Left ventricle myocardium superior (tissue), 1 donor: ENCODE measurements at regions not wholly inside any gene's neighbourhood (a gene's known extent, or its start where the extent isn't known, plus 50 kb on each side); places are given as distances from the start of the nearest gene placed in this dataset.

Experiments
- ATAC-seq: fragments of 200-7000 bp; cut with Tn5 transposase; one replicate; pipeline ENCODE4 v1.9.1; 2020; ENCODE audit warnings: mild to moderate bottlenecking, moderate library complexity
- DNase-seq: peaks from one replicate; pipeline ENCODE4 v3.0.0-alpha.2; 2020
- intact Hi-C: fragments of 100-400 bp; cut with micrococcal nuclease; formaldehyde crosslinking; loops from one replicate; pipeline ENCODE4 v1.11.0; 2022
- donor health status: DM: no; HTN: yes; CAD: no; lungs with severe emphysema.

DNA sequence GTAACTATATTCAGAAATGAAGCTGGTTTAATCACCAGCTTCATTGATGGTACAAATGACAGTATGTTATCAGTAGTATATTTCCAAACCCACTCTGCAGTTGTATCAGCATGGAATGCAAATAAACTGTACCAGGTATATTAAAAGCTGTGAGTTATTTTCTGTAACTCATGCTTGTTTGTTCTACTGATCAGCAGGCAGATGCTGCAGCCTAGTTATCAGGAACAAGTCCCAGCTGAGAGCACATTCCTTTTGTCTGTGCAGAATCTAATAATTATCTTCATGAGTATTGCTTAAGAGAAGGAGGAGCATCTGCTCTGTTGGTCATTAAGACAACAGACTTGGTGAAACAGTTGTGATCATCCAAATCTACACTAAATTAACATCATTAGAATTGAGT is 1331.1 kb downstream of the MRPL39 start:
- DNase-seq, result no peak
- no peak for ATAC-seq
- intact Hi-C loops, result no loop called here

- DNase-seq, result no peak
- ATAC-seq, result no peak
Measured at GRCh38 chr21:24275616-24276015, 1331.7 kb downstream of the MRPL39 start.

DNA sequence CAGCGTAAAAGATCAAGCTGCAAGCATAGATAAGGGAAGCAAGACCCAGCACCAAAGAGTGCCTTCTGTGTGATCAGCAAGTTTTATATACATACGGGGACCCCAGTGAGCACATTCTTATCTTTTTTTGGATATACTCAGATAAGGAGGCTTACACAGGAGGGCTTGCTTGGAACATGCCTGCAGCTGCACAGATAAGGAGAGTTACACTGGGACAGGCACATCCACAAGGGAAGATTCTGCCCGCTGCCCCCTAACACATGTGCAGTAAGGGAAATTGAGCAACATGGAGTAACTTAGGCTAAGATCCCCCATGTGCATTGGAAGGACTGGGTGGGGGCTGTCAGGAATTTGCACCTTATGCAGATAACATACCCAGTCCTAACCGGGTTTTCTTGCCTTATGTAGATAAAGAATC is 1334.8 kb downstream of the MRPL39 start:
- DNase-seq (no peak), ATAC-seq (no peak)
- intact Hi-C loops, result no loop called here

More at GRCh38 chr21:24275616-24276015, 1331.7 kb downstream of the MRPL39 start:
- intact Hi-C loops, result no loop called here

DNA sequence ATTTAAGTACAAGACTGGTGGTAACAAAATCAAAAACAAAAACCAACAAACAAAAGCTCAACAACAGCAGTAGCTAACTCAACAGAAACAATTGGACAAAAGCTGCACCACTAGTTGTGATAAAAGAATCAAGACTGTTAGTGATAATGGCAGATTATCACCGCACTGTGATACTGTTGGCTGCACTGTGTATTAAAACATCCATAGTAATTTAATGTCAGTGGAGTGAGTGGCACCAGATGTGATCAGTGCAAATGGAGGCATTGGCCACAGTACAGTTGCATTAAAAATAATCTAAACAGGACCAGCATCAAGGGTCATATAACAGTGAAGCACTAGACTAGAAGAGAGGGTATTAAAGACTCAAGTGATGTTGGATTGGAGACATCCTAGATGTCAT is 1341.3 kb downstream of the MRPL39 start:
- intact Hi-C loops, result no loop called here
- no peak for ATAC-seq
- DNase-seq, result no peak

- ATAC-seq, result no peak
- DNase-seq, result no peak
- intact Hi-C loops, result no loop called here
Measured at GRCh38 chr21:24260751-24261150, 1346.5 kb downstream of the MRPL39 start.

- no peak for ATAC-seq
- DNase-seq, result no peak
- intact Hi-C loops, result no loop called here
Measured at GRCh38 chr21:24259241-24259640, 1348.0 kb downstream of the MRPL39 start.

DNA sequence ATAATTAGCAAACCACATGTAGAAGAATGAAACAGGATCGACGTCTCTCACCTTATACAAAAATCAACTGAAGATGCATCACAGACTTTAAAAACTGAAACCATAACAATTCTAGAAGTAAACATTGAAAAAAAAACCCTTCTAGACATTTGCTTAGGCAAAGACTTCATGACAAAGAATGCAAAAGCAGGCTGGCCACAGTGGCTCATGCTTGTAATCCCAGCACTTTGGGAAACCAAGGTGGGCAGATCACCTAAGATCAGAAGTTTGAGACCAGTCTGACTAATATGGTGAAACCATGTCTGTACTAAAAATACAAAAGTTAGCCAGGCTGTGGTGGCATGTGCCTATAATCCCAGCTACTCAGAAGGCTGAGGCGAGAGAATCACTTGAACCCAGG is 1351.7 kb downstream of the MRPL39 start:
- intact Hi-C loops, result no loop called here
- ATAC-seq, result no peak
- DNase-seq, result no peak

DNA sequence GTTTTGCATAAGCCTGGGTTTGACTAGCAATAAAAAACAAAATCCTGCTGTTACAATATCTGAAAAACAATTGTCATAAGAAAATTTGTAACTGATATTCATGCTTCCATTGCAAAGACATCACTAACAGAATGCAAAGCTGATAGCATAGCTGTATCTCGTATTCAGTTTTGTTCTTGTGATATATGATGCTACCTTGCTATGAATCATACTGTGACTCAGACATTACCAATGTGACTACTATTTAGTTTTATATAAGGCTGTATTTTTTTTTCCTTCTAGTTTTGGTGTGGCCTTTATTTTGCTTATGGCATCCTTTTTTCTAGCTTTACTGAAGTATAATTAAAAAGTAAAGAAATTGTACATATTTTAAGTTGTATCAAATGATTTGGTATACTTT is 1381.8 kb downstream of the MRPL39 start:
- ATAC-seq, result no peak
- intact Hi-C loops, result no loop called here
- no peak for DNase-seq

- intact Hi-C loops, result no loop called here
- ATAC-seq, result no peak
- DNase-seq, result no peak
Measured at GRCh38 chr21:24224422-24224821, 1382.9 kb downstream of the MRPL39 start.

- ATAC-seq (no peak), DNase-seq (no peak)
- intact Hi-C loops, result no loop called here
Measured at GRCh38 chr21:24223624-24224023, 1383.7 kb downstream of the MRPL39 start.

GRCh38 chr21:24222676-24223075 is 1384.6 kb downstream of the MRPL39 start:
- intact Hi-C loops, result no loop called here
- no peak for ATAC-seq

DNA sequence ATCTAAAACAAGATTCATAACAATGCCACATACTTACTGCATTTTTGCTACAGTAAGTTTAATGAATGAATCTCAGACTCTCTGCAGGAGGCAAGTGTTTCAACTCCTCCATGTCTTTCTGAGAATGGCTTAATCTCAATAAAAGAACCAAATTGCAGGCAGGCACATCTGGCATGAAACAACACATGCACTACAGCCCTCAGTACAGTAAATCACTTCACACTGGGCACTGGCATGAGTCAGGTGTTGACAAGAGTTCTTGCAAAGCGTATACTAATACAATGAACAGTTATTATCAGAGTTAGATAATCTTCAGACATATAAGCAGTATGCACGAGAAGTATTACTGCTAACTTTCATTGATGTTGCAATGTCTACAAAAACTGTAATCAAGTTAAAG is 1386.8 kb downstream of the MRPL39 start:
- ATAC-seq (no peak), DNase-seq (no peak)
- intact Hi-C loops, result no loop called here

More at GRCh38 chr21:24222676-24223075, 1384.6 kb downstream of the MRPL39 start:
- DNase-seq, result no peak

DNA sequence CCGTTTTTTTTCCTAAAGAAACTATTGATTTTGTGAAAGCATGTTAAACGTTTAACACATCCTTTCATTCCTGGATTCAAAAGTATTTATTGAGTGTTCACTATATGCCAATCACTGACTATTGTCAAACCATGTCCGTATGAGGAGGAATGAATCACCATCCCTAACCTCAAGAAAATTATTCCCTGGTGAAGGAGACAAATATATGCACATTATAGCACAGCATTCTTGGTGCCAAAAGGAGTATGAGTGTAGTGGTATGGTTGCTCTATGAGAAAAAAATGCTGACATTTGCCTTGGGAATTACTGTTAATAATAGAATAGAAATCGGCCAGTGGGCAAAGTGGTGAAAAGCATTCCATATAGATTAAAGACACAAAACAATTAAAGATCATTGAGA is 1390.1 kb downstream of the MRPL39 start:
- DNase-seq (no peak), ATAC-seq (no peak)
- intact Hi-C loops, result no loop called here

DNA sequence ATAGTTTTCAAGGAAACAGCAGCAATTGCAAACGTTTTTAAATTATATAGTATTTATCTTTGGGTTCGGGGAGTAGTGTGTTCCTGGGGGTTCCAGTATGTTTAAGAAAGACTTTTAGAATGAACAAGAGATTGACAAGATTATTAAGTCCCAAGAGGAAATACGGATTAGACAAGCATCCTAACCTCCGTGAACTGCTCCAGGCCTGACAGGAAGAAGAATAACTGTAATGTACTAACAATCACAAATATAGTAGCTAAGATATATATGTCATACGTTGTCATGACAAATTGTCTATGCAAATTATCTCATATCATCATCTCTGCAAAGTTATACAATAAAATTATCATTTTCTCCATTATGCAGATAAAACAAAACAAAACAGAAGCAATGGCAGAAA is 1397.2 kb downstream of the MRPL39 start:
- intact Hi-C loops, result no loop called here
- no peak for ATAC-seq
- DNase-seq, result no peak

DNA sequence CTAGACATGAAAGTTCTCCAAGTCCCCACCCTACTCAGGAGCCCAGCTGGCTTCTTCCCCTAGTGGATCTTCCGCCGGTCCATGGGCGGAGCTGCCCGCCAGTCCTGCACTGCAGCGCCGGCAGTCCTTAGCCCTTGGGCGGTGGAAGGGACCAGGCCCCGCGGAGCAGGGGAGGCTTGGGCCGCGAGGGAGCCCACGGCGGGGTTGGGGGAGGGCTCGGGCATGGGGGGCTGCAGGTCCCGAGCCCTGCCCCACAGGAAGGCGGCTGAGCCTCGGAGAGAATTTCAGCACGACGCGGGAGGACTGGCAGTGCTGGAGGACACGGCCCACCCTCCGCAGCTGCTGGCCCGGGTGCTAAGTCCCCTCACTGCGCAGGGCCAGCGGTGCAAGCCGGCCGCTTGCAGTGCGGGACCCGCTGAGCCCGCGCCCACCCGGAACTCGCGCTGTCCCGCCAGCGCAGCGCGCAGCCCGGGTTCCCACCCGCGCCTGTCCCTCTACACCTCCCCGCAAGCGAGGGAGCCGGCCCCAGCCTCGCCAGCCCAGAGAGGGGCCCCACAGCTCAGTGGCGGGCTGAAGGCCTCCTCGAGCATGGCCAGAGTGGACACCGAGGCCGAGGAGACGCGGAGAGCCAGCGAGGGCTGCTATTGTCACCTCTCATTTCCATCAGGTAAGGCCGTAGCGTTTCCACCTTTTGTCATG is 1398.6 kb downstream of the MRPL39 start:
- DNase-seq (peak; percentile 19), ATAC-seq (no peak)

GRCh38 chr21:24205319-24205718 is 1402.0 kb downstream of the MRPL39 start:
- ATAC-seq, result no peak
- intact Hi-C loops, result no loop called here

More for the DNA sequence above, 1398.6 kb downstream of the MRPL39 start:
- intact Hi-C loops, result no loop called here

DNA sequence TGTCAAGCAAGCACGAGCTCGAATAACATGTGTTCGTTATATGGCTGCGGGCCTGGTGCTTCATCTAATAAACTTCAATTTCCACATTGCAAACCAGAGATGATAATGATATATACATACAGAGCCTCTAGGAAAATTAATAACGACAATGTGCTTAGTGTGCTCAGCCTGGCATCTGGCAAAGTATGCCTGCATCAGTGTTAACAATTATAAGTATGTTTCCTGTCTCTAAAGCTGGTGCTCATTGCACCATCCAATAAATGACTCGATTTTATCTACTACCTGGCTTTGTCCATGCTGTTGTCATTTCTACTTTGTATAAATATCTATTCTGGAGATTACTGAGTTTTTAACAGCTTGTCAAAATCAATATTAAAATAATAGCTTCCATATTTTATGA is 1402.6 kb downstream of the MRPL39 start:
- ATAC-seq (no peak), DNase-seq (no peak)
- intact Hi-C loops, result no loop called here

More at GRCh38 chr21:24205319-24205718, 1402.0 kb downstream of the MRPL39 start:
- DNase-seq, result no peak

GRCh38 chr21:24200052-24200451 is 1407.2 kb downstream of the MRPL39 start:
- DNase-seq (no peak), ATAC-seq (no peak)
- intact Hi-C loops, result no loop called here

- intact Hi-C loops, result no loop called here
- ATAC-seq (no peak), DNase-seq (no peak)
Measured at GRCh38 chr21:24197923-24198322, 1409.4 kb downstream of the MRPL39 start.

- DNase-seq, result no peak
- ATAC-seq, result no peak
- intact Hi-C loops, result no loop called here
Measured at GRCh38 chr21:24197132-24197643, 1410.1 kb downstream of the MRPL39 start.

- DNase-seq (no peak), ATAC-seq (no peak)
- intact Hi-C loops, result no loop called here
Measured at GRCh38 chr21:24188506-24188905, 1418.8 kb downstream of the MRPL39 start.
